CD14-positive monocyte (primary cell): ENCODE measurements at regions not wholly inside any gene's neighbourhood (a gene's known extent, or its start where the extent isn't known, plus 50 kb on each side); places are given as distances from the start of the nearest gene placed in this dataset.

ENCODE experiments used
- DNase-seq, 3 donors: peaks; one replicate each; pipeline ENCODE4 v3.0.0-alpha.2; 2011 to 2022
- H2AFZ ChIP-seq: 2 replicates; pipeline ENCODE4 v1.6.0; 2012; ENCODE audit warnings: mild to moderate bottlenecking, low read depth, low read length, inconsistent platforms; ENCODE audit not compliant: insufficient read depth, poor library complexity, severe bottlenecking
- H3K27ac ChIP-seq, 2 donors: 1 replicate in 1 of 2; 2 replicates in 1 of 2; pipeline ENCODE4 v1.5.1; 2012 to 2013; ENCODE audit warnings: low read length in 2 of 2, control low read depth in 1 of 2, inconsistent platforms in 1 of 2, low read depth in 1 of 2, mild to moderate bottlenecking in 1 of 2
- H3K27me3 ChIP-seq, 2 donors: one replicate each; pipeline versions ENCODE4 v1.6.0 to v1.6.1; 2011 to 2013; ENCODE audit warnings: low read length in 2 of 2; ENCODE audit not compliant: control insufficient read depth in 2 of 2, insufficient read depth in 2 of 2
- H3K36me3 ChIP-seq, 2 donors: replicated peaks in 1 of 2; 1 replicate in 1 of 2; 2 replicates in 1 of 2; pipeline versions ENCODE4 v1.5.1 to v1.6.1; 2012 to 2013; ENCODE audit warnings: low read length in 2 of 2, control low read depth in 1 of 2, inconsistent platforms in 1 of 2, mild to moderate bottlenecking in 1 of 2; ENCODE audit not compliant: insufficient read depth in 2 of 2, control insufficient read depth in 1 of 2
- H3K4me1 ChIP-seq, 2 donors: 1 replicate in 1 of 2; 2 replicates in 1 of 2; pipeline versions ENCODE4 v1.5.1 to v1.6.1; 2012 to 2013; ENCODE audit warnings: low read length in 2 of 2, control low read depth in 1 of 2, inconsistent platforms in 1 of 2, mild to moderate bottlenecking in 1 of 2, moderate library complexity in 1 of 2; ENCODE audit not compliant: insufficient read depth in 2 of 2, control insufficient read depth in 1 of 2
- H3K4me2 ChIP-seq: replicated peaks from 2 replicates; pipeline ENCODE3; 2012; ENCODE audit warnings: low read length, moderate library complexity, mild to moderate bottlenecking; ENCODE audit not compliant: poor library complexity, severe bottlenecking; ENCODE audit errors: extremely low read depth
- H3K4me3 ChIP-seq, 3 experiments: fragments of 200-600 bp in 1 of 3; sonication (generic) in 1 of 3; replicated peaks in 1 of 3; 1 replicate in 2 of 3; 2 replicates in 1 of 3; pipeline ENCODE4 v1.5.1; 2011 to 2013; ENCODE audit warnings: low read length in 3 of 3, mild to moderate bottlenecking in 3 of 3, control low read depth in 2 of 3, low read depth in 2 of 3, inconsistent platforms in 1 of 3, moderate library complexity in 1 of 3
- H3K79me2 ChIP-seq: 2 replicates; pipeline ENCODE4 v1.6.0; 2012; ENCODE audit warnings: mild to moderate bottlenecking, control low read depth, inconsistent platforms, low read length, moderate library complexity; ENCODE audit not compliant: insufficient read depth
- H3K9ac ChIP-seq: 2 replicates; pipeline ENCODE4 v1.6.0; 2017; ENCODE audit warnings: low read length, mild to moderate bottlenecking; ENCODE audit not compliant: insufficient read depth, poor library complexity, severe bottlenecking
- H3K9me3 ChIP-seq, 2 donors: replicated peaks in 1 of 2; 1 replicate in 1 of 2; 2 replicates in 1 of 2; pipeline versions ENCODE4 v1.5.1 to v1.6.1; 2012 to 2013; ENCODE audit warnings: low read length in 2 of 2, control low read depth in 1 of 2; ENCODE audit not compliant: control insufficient read depth in 1 of 2, insufficient read depth in 1 of 2
- H4K20me1 ChIP-seq: 2 replicates; pipeline ENCODE4 v1.6.0; 2012; ENCODE audit warnings: mild to moderate bottlenecking, low read length, control low read depth, moderate library complexity; ENCODE audit not compliant: insufficient read depth
- H3K27ac Mint-ChIP-seq, 7 donors: one replicate each; pipeline ENCODE4 v1.8.0; 2020; ENCODE audit warnings: mild to moderate bottlenecking in 7 of 7, mixed read lengths in 7 of 7, moderate library complexity in 6 of 7, inconsistent platforms in 2 of 7
- H3K27me3 Mint-ChIP-seq, 3 donors: one replicate each; pipeline ENCODE4 v1.8.0; 2021 to 2022; ENCODE audit warnings: low read depth in 3 of 3, mild to moderate bottlenecking in 3 of 3, mixed read lengths in 3 of 3, moderate library complexity in 3 of 3, inconsistent platforms in 1 of 3
- H3K36me3 Mint-ChIP-seq, 2 donors: one replicate each; pipeline ENCODE4 v1.8.0; 2020; ENCODE audit warnings: mixed read lengths in 2 of 2, inconsistent platforms in 1 of 2, mild to moderate bottlenecking in 1 of 2
- H3K4me1 Mint-ChIP-seq: one replicate; pipeline ENCODE4 v1.8.0; 2020; ENCODE audit warnings: mild to moderate bottlenecking, mixed read lengths
- H3K4me3 Mint-ChIP-seq, 2 donors: one replicate each; pipeline ENCODE4 v1.8.0; 2020; ENCODE audit warnings: mild to moderate bottlenecking in 2 of 2, mixed read lengths in 2 of 2, moderate library complexity in 1 of 2
- H3K9me3 Mint-ChIP-seq, 7 donors: one replicate each; pipeline ENCODE4 v1.8.0; 2020 to 2022; ENCODE audit warnings: mixed read lengths in 7 of 7, mild to moderate bottlenecking in 6 of 7, moderate library complexity in 6 of 7, inconsistent platforms in 2 of 7
- WGBS: methylation state at CpG from one replicate; pipeline ENCODE4 v1.1.5; 2013; ENCODE audit warnings: missing lambda C conversion rate; ENCODE audit not compliant: insufficient coverage; 5-methylcytosine and 5-hydroxymethylcytosine counted together
- intact Hi-C, 2 donors: fragments of 100-400 bp; cut with micrococcal nuclease; formaldehyde crosslinking; loops; one replicate each; pipeline versions ENCODE4 v1.15.0 to v1.15.1; 2023
- TF ChIP-seq, protein P1 (sequence below): fragments of 200-600 bp; IDR thresholded peaks from one replicate; pipeline ENCODE4 v1.8.0; 2022; ENCODE audit warnings: antibody characterized with exemption, mild to moderate bottlenecking

DNA sequence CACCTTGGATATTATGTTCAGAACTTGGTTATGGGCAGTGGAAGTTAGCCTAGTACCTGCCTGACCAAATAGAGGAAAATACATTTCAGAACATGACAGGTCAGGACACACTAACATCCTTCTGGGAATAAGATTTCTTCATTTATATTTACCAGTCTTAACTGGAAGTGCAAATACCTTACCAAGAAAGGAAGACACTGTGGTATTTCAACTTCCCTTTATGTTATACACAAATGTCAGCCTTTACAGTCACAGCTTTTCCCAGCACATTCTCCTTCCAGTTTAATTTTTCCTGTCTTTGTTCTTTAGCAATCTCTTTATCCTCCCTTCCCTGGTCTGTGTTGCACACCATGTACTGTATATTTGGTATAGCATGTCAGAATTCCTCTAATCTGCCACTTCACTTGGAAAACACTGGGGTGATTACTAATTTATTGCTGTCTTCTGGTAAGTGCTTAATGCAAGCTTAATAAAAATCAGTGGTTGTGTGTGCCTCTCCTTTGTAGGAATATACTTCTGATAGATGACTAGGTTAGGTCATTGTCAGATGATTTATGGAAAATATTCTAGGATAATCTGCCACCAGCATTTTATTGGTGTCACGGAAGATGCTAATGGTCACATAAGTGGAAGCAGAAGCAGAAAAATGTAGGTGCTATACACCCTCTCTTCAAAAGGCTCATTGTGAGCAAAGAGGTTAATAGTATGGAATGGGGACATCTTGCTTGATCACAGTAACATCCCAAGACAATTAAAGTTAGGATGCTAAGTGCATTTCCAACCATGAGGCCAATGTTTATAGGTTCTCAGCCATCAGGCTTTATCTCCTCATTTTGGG, 124.3 kb upstream of the STARD13 start:
- H3K27me3 Mint-ChIP-seq: no peaks in the 10 kb centered on the region
- WGBS: no CpG with 5 or more reads among the region's 1 CpG
- no peak overlapping the region for H3K4me3 Mint-ChIP-seq
- Histone ChIP-seq H3K4me2 (no peak overlapping the region), H3K4me3 (no peak overlapping the region), H3K4me1 (no peaks in the 10 kb centered on the region), H3K27ac (no peak overlapping the region), H4K20me1 (no peaks in the 10 kb centered on the region), H3K27me3 (no peaks in the 10 kb centered on the region), H3K36me3 (no peaks in the 10 kb centered on the region), H3K9ac (no peak overlapping the region), H3K79me2 (no peaks in the 10 kb centered on the region), H2AFZ (no peak overlapping the region), H3K9me3 (no peaks in the 10 kb centered on the region)
- H3K27ac Mint-ChIP-seq: no peak overlapping the region
- peaks cover 2% of the 10 kb centered on the region for H3K4me1 Mint-ChIP-seq
- TF ChIP-seq, protein P1, sequence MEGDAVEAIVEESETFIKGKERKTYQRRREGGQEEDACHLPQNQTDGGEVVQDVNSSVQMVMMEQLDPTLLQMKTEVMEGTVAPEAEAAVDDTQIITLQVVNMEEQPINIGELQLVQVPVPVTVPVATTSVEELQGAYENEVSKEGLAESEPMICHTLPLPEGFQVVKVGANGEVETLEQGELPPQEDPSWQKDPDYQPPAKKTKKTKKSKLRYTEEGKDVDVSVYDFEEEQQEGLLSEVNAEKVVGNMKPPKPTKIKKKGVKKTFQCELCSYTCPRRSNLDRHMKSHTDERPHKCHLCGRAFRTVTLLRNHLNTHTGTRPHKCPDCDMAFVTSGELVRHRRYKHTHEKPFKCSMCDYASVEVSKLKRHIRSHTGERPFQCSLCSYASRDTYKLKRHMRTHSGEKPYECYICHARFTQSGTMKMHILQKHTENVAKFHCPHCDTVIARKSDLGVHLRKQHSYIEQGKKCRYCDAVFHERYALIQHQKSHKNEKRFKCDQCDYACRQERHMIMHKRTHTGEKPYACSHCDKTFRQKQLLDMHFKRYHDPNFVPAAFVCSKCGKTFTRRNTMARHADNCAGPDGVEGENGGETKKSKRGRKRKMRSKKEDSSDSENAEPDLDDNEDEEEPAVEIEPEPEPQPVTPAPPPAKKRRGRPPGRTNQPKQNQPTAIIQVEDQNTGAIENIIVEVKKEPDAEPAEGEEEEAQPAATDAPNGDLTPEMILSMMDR: no peak
- DNase-seq: no peak
- peaks cover 0 to 3% (median 0%) of the 10 kb centered on the region in 7 donors for H3K9me3 Mint-ChIP-seq
- intact Hi-C loops: no loop called here
- H3K36me3 Mint-ChIP-seq: no peaks in the 10 kb centered on the region

DNA sequence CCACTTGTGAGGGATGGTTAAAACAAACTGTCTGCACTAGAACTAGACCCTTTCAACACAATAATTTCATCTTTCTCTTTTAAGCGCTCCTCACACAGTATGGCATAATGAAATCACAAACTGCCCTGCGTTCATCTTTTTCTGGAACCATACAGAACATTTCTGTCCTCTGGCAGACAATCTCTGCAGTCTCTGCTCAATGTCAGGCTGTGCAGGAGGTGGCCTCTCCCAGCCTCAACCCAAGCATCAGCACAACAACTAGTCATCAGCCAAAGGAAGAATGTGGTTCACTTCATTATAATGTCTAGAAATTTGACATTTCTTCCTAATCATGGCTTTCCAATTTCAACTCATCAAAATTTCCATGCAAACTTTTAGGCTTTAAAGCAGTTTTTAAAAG, 125.1 kb upstream of the STARD13 start:
- no peak overlapping the region for H3K9ac ChIP-seq
- H3K79me2 ChIP-seq: no peaks in the 10 kb centered on the region
- TF ChIP-seq, protein P1: no peak
- peaks cover 0 to 3% (median 0%) of the 10 kb centered on the region in 7 donors for H3K9me3 Mint-ChIP-seq
- intact Hi-C loops: no loop called here
- no peak overlapping the region for H3K27ac ChIP-seq
- no peak overlapping the region for H3K27ac Mint-ChIP-seq
- no peaks in the 10 kb centered on the region for H3K36me3 Mint-ChIP-seq
- H3K4me3 ChIP-seq: no peak overlapping the region
- H3K27me3 ChIP-seq: no peaks in the 10 kb centered on the region
- 100% methylated on average over 2 of the region's 2 CpGs for WGBS
- H3K4me1 Mint-ChIP-seq: peaks cover 2% of the 10 kb centered on the region
- no peaks in the 10 kb centered on the region for H3K27me3 Mint-ChIP-seq
- H2AFZ ChIP-seq: no peak overlapping the region
- no peak for DNase-seq
- H3K4me2 ChIP-seq: no peak overlapping the region
- no peak overlapping the region for H3K4me3 Mint-ChIP-seq
- no peaks in the 10 kb centered on the region for H3K4me1 ChIP-seq
- H4K20me1 ChIP-seq: no peaks in the 10 kb centered on the region
- H3K36me3 ChIP-seq: no peaks in the 10 kb centered on the region
- H3K9me3 ChIP-seq: no peaks in the 10 kb centered on the region
